HG03175 (cell line): ENCODE measurements at regions not wholly inside any gene's neighbourhood (a gene's known extent, or its start where the extent isn't known, plus 50 kb on each side); places are given as distances from the start of the nearest gene placed in this dataset.
"Not testable (repeated sequence)": the region's sequence is repeated elsewhere in the genome, so short reads cannot be mapped to it uniquely, and the experiment has no call there.

ENCODE experiments used
- ATAC-seq: cut with Tn5 transposase; IDR thresholded peaks from one replicate; pipeline ENCODE4 v1.9.1; 2021; ENCODE audit warnings: mild to moderate bottlenecking, moderate library complexity; ENCODE audit not compliant: unreplicated experiment

- ATAC-seq, result no peak
Measured at GRCh38 chr10:33010132-33011037, 52.4 kb upstream of the ITGB1 start.

GRCh38 chr10:33009244-33010131 lies 51.5 kb upstream of the ITGB1 start:
- ATAC-seq, result no peak

- ATAC-seq, result peak; percentile 64
Measured at GRCh38 chr10:33008499-33009243, 50.6 kb upstream of the ITGB1 start.

GRCh38 chr10:33007731-33008381 lies 49.8 kb upstream of the ITGB1 start:
- ATAC-seq, result not testable (repeated sequence)
